Caco-2 (cell line): ENCODE measurements at regions not wholly inside any gene's neighbourhood (a gene's known extent, or its start where the extent isn't known, plus 50 kb on each side); places are given as distances from the start of the nearest gene placed in this dataset.
A peak's percentile ranks its signal among the peaks of the same experiment; 100 is the strongest.

ENCODE experiments used
- BruUV-seq: library from RNA; stranded (reverse); fragments of 400-500 nt; replicated peaks from 2 replicates; lab custom pipeline; 2021; lab: Mats Ljungman, UMichigan
- CTCF ChIA-PET: fragments of 300-600 bp; sonication (Branson Sonifier 250); formaldehyde crosslinking; loops from one replicate; lab custom pipeline; 2022; ENCODE audit warnings: antibody characterized with exemption; lab: Charles Lee
- POLR2A ChIA-PET: fragments of 300-600 bp; sonication (Branson Sonifier 250); formaldehyde crosslinking; loops from one replicate; lab custom pipeline; 2022; ENCODE audit warnings: antibody characterized with exemption; lab: Charles Lee
- DNase-seq, 2 experiments: peaks; one replicate each; pipeline versions ENCODE4 v3.0.0 to v3.0.0-alpha.2; 2020 to 2022
- H3K27me3 ChIP-seq: replicated peaks from 2 replicates; pipeline ENCODE4 v1.6.0; 2011; ENCODE audit warnings: low read length; ENCODE audit not compliant: control insufficient read depth, insufficient read depth
- H3K36me3 ChIP-seq: 2 replicates; pipeline ENCODE4 v1.5.1; 2011; ENCODE audit warnings: low read length; ENCODE audit not compliant: control insufficient read depth, insufficient read depth
- H3K4me1 ChIP-seq: fragments of 250-450 bp; sonication (Bioruptor Pico); 2 replicates; pipeline ENCODE4 v1.5.1; 2020; ENCODE audit warnings: mild to moderate bottlenecking
- H3K4me3 ChIP-seq: 2 replicates; pipeline ENCODE4 v1.5.1; 2011; ENCODE audit warnings: low read depth, mild to moderate bottlenecking, control low read depth, low read length
- H3K9me3 ChIP-seq: fragments of 250-450 bp; sonication (Bioruptor Pico); 2 replicates; pipeline ENCODE4 v1.5.1; 2020; ENCODE audit warnings: mild to moderate bottlenecking, moderate library complexity
- H3K27ac Mint-ChIP-seq: one replicate; pipeline ENCODE4 v1.8.0; 2022; ENCODE audit warnings: mixed read lengths; ENCODE audit not compliant: unreplicated experiment
- H3K27me3 Mint-ChIP-seq: one replicate; pipeline ENCODE4 v1.8.0; 2022; ENCODE audit warnings: mixed read lengths; ENCODE audit not compliant: insufficient read depth, unreplicated experiment
- H3K36me3 Mint-ChIP-seq: one replicate; pipeline ENCODE4 v1.8.0; 2022; ENCODE audit warnings: mild to moderate bottlenecking, mixed read lengths; ENCODE audit not compliant: insufficient read depth, unreplicated experiment
- H3K4me1 Mint-ChIP-seq: one replicate; pipeline ENCODE4 v1.8.0; 2022; ENCODE audit warnings: low read depth, mixed read lengths; ENCODE audit not compliant: unreplicated experiment
- H3K4me3 Mint-ChIP-seq: one replicate; pipeline ENCODE4 v1.8.0; 2022; ENCODE audit warnings: mild to moderate bottlenecking, moderate library complexity, mixed read lengths; ENCODE audit not compliant: unreplicated experiment
- H3K9me3 Mint-ChIP-seq: one replicate; pipeline ENCODE4 v1.8.0; 2022; ENCODE audit warnings: mixed read lengths; ENCODE audit not compliant: unreplicated experiment
- CTCF ChIP-seq, 2 experiments: fragments of 200-600 bp in 1 of 2; IDR thresholded peaks; 1 replicate in 1 of 2; 2 replicates in 1 of 2; pipeline versions ENCODE4 v1.5.1 to v1.8.0; 2011 to 2022; ENCODE audit warnings: antibody characterized with exemption in 1 of 2, control low read depth in 1 of 2, inconsistent platforms in 1 of 2, low read depth in 1 of 2, low read length in 1 of 2, mild to moderate bottlenecking in 1 of 2, moderate library complexity in 1 of 2; ENCODE audit not compliant: insufficient read depth in 1 of 2, severe bottlenecking in 1 of 2, unreplicated experiment in 1 of 2
- intact Hi-C: fragments of 100-400 bp; cut with micrococcal nuclease; formaldehyde crosslinking; loops from one replicate; pipeline ENCODE4 v1.10.0; 2022; ENCODE audit not compliant: unreplicated experiment

GRCh38 chr16:54722210-54722676, 208.4 kb upstream of the IRX5 start:
- no peak overlapping the region for H3K4me3 ChIP-seq
- Mint-ChIP-seq H3K9me3 (peaks cover 19% of the 10 kb centered on the region), H3K36me3 (no peaks in the 10 kb centered on the region), H3K27me3 (no peaks in the 10 kb centered on the region), H3K27ac (no peak overlapping the region), H3K4me1 (peaks cover 11% of the 10 kb centered on the region), H3K4me3 (no peak overlapping the region)
- peaks cover 5% of the 10 kb centered on the region for H3K9me3 ChIP-seq
- TF ChIP-seq CTCF (IDR thresholded peaks at IDR 0.05; ENCODE audit: insufficient read depth in 1 of 2, low read depth in 1 of 2, low read length in 1 of 2, severe bottlenecking in 1 of 2, unreplicated experiment in 1 of 2) = no peak
- intact Hi-C loops = no loop called here
- POLR2A ChIA-PET = no interaction called here
- DNase-seq = peak in 1 of 2 experiments; percentile 9
- H3K4me1 ChIP-seq = peaks cover 10% of the 10 kb centered on the region
- CTCF ChIA-PET = no interaction called here
- no peaks in the 10 kb centered on the region for H3K27me3 ChIP-seq
- H3K36me3 ChIP-seq = no peaks in the 10 kb centered on the region
- no TSS peak for BruUV-seq

- Histone ChIP-seq H3K27me3 (no peaks in the 10 kb centered on the region), H3K36me3 (no peaks in the 10 kb centered on the region), H3K4me1 (peaks cover 10% of the 10 kb centered on the region), H3K9me3 (peaks cover 5% of the 10 kb centered on the region), H3K4me3 (no peak overlapping the region)
- peaks cover 20% of the 10 kb centered on the region for H3K9me3 Mint-ChIP-seq
- TF ChIP-seq CTCF (IDR thresholded peaks at IDR 0.05; ENCODE audit: insufficient read depth in 1 of 2, low read depth in 1 of 2, low read length in 1 of 2, severe bottlenecking in 1 of 2, unreplicated experiment in 1 of 2) = no peak
- no peaks in the 10 kb centered on the region for H3K36me3 Mint-ChIP-seq
- intact Hi-C loops = no loop called here
- H3K27me3 Mint-ChIP-seq = no peaks in the 10 kb centered on the region
- H3K27ac Mint-ChIP-seq = no peak overlapping the region
- peaks cover 11% of the 10 kb centered on the region for H3K4me1 Mint-ChIP-seq
- ChIA-PET CTCF (no interaction called here), POLR2A (no interaction called here)
- BruUV-seq = no TSS peak
- DNase-seq = no peak
- no peak overlapping the region for H3K4me3 Mint-ChIP-seq
Measured at GRCh38 chr16:54720259-54720658, 210.4 kb upstream of the IRX5 start.

DNA sequence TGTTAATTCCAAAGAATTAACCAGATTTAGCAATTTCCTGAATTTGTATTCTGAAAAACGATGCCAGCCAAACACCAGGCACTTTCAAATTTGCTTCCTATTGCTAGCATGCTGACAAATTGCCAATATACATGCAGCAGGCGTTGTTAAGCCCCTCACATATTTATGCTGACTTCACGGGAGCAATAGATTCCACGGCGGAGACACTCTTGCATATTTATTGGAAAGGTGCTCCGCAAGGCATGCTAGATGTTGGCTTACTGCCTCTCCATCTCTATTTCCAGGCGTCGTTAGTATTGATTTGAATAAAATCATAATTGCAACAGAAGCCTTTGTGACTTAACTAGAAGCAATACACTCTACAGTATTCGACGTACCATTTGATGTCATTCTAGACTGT, 211.0 kb upstream of the IRX5 start:
- H3K9me3 Mint-ChIP-seq = peaks cover 26% of the 10 kb centered on the region
- TF ChIP-seq CTCF (IDR thresholded peaks at IDR 0.05; ENCODE audit: insufficient read depth in 1 of 2, low read depth in 1 of 2, low read length in 1 of 2, severe bottlenecking in 1 of 2, unreplicated experiment in 1 of 2) = no peak
- no peaks in the 10 kb centered on the region for H3K27me3 Mint-ChIP-seq
- no peak overlapping the region for H3K4me3 Mint-ChIP-seq
- H3K36me3 Mint-ChIP-seq = no peaks in the 10 kb centered on the region
- Histone ChIP-seq H3K4me1 (peaks cover 10% of the 10 kb centered on the region), H3K36me3 (no peaks in the 10 kb centered on the region), H3K27me3 (no peaks in the 10 kb centered on the region), H3K9me3 (peaks cover 5% of the 10 kb centered on the region), H3K4me3 (no peak overlapping the region)
- no peak for DNase-seq
- H3K4me1 Mint-ChIP-seq = peaks cover 11% of the 10 kb centered on the region
- ChIA-PET CTCF (no interaction called here), POLR2A (no interaction called here)
- intact Hi-C loops = no loop called here
- BruUV-seq = no TSS peak
- H3K27ac Mint-ChIP-seq = no peak overlapping the region
